IMR-90 (cell line): ENCODE measurements at regions not wholly inside any gene's neighbourhood (a gene's known extent, or its start where the extent isn't known, plus 50 kb on each side); places are given as distances from the start of the nearest gene placed in this dataset.

Experiments
- ATAC-seq: fragments of 200-7000 bp; cut with Tn5 transposase; 2 replicates; pipeline ENCODE4 v1.9.1; 2020; ENCODE audit warnings: low read depth, mild to moderate bottlenecking, moderate library complexity
- BruUV-seq: library from RNA; stranded (reverse); fragments of 400-500 nt; replicated peaks from 2 replicates; lab custom pipeline; 2021; lab: Mats Ljungman, UMichigan
- CTCF ChIA-PET: fragments of 300-600 bp; formaldehyde crosslinking; extraction: SDS; loops from one replicate; lab custom pipeline; 2021; ENCODE audit warnings: antibody characterized with exemption; lab: Yijun Ruan, JAX
- POLR2A ChIA-PET: fragments of 300-600 bp; sonication (Branson Sonifier 250); formaldehyde crosslinking; loops from one replicate; lab custom pipeline; 2022; ENCODE audit warnings: antibody characterized with exemption; ENCODE audit not compliant: unreplicated experiment; lab: Charles Lee
- DNase-seq: peaks from one replicate; pipeline ENCODE4 v3.0.0; 2013
- H2AFZ ChIP-seq: replicated peaks from 2 replicates; pipeline ENCODE3; 2013; ENCODE audit warnings: low read length, mild to moderate bottlenecking; ENCODE audit not compliant: poor library complexity
- H2AK5ac ChIP-seq: 2 replicates; pipeline ENCODE4 v1.6.1; 2013; ENCODE audit warnings: low read depth, low read length, inconsistent platforms
- H2AK9ac ChIP-seq: replicated peaks from 2 replicates; pipeline ENCODE3; 2013; ENCODE audit warnings: mild to moderate bottlenecking, low read depth, low read length, moderate library complexity; ENCODE audit not compliant: poor library complexity
- H2BK120ac ChIP-seq: 2 replicates; pipeline ENCODE4 v1.6.1; 2013; ENCODE audit warnings: low read depth, low read length, inconsistent platforms
- H2BK15ac ChIP-seq: 3 replicates; pipeline ENCODE4 v1.6.1; 2013; ENCODE audit warnings: low read depth, low read length, inconsistent platforms
- H2BK20ac ChIP-seq: 2 replicates; pipeline ENCODE4 v1.6.1; 2013; ENCODE audit warnings: low read depth, mild to moderate bottlenecking, inconsistent platforms, low read length, moderate library complexity
- H2BK5ac ChIP-seq: 2 replicates; pipeline ENCODE4 v1.6.1; 2013; ENCODE audit warnings: mild to moderate bottlenecking, low read depth, low read length, inconsistent platforms; ENCODE audit not compliant: poor library complexity, severe bottlenecking
- H3K14ac ChIP-seq: replicated peaks from 2 replicates; pipeline ENCODE4 v1.6.1; 2013; ENCODE audit warnings: low read depth, low read length, inconsistent platforms
- H3K18ac ChIP-seq: 2 replicates; pipeline ENCODE4 v1.6.1; 2013; ENCODE audit warnings: low read depth, low read length, control low read depth
- H3K23ac ChIP-seq: 2 replicates; pipeline ENCODE4 v1.6.1; 2013; ENCODE audit warnings: low read depth, low read length, inconsistent platforms
- H3K27ac ChIP-seq: 2 replicates; pipeline ENCODE4 v1.5.1; 2013; ENCODE audit warnings: mild to moderate bottlenecking, control low read depth, low read length; ENCODE audit not compliant: insufficient read depth
- H3K27me3 ChIP-seq: 2 replicates; pipeline ENCODE4 v1.6.1; 2013; ENCODE audit warnings: low read length; ENCODE audit not compliant: control insufficient read depth, insufficient read depth
- H3K36me3 ChIP-seq: 2 replicates; pipeline ENCODE4 v1.6.1; 2013; ENCODE audit warnings: low read length, mixed read lengths; ENCODE audit not compliant: control insufficient read depth, insufficient read depth
- H3K4ac ChIP-seq: 2 replicates; pipeline ENCODE4 v1.6.1; 2013; ENCODE audit warnings: low read depth, low read length, inconsistent platforms
- H3K4me1 ChIP-seq: 2 replicates; pipeline ENCODE4 v1.6.1; 2013; ENCODE audit warnings: low read length, mixed read lengths; ENCODE audit not compliant: control insufficient read depth, insufficient read depth
- H3K4me2 ChIP-seq: 2 replicates; pipeline ENCODE4 v1.6.1; 2013; ENCODE audit warnings: low read depth, mild to moderate bottlenecking, control low read depth, low read length, moderate library complexity
- H3K4me3 ChIP-seq: 2 replicates; pipeline ENCODE4 v1.5.1; 2013; ENCODE audit warnings: low read depth, mild to moderate bottlenecking, control low read depth, low read length, moderate library complexity; ENCODE audit not compliant: insufficient read depth
- H3K56ac ChIP-seq: 2 replicates; pipeline ENCODE4 v1.6.1; 2013; ENCODE audit warnings: low read length, inconsistent platforms; ENCODE audit not compliant: insufficient read depth; ENCODE audit errors: extremely low read depth
- H3K79me1 ChIP-seq, 2 experiments: 2 replicates each; pipeline ENCODE4 v1.6.1; 2013; ENCODE audit warnings: low read length in 2 of 2, inconsistent platforms in 1 of 2, low read depth in 1 of 2
- H3K9ac ChIP-seq: 2 replicates; pipeline ENCODE4 v1.6.1; 2013; ENCODE audit warnings: low read depth, low read length, control low read depth
- H3K9me1 ChIP-seq: 2 replicates; pipeline ENCODE4 v1.6.1; 2013; ENCODE audit warnings: low read length, inconsistent platforms; ENCODE audit not compliant: insufficient read depth
- H3K9me3 ChIP-seq: 2 replicates; pipeline ENCODE4 v1.6.1; 2013; ENCODE audit warnings: low read length; ENCODE audit not compliant: control insufficient read depth, insufficient read depth
- H4K20me1 ChIP-seq: 2 replicates; pipeline ENCODE4 v1.6.1; 2013; ENCODE audit warnings: low read length, inconsistent platforms; ENCODE audit not compliant: insufficient read depth
- H4K5ac ChIP-seq: 2 replicates; pipeline ENCODE4 v1.6.1; 2013; ENCODE audit warnings: mild to moderate bottlenecking, low read depth, low read length, control low read depth
- H4K8ac ChIP-seq, 2 experiments: 2 replicates each; pipeline ENCODE4 v1.6.1; 2013; ENCODE audit warnings: low read depth in 2 of 2, low read length in 2 of 2, control low read depth in 1 of 2, inconsistent platforms in 1 of 2
- H4K91ac ChIP-seq: 2 replicates; pipeline ENCODE4 v1.6.1; 2013; ENCODE audit warnings: low read depth, low read length, inconsistent platforms; ENCODE audit not compliant: insufficient read depth
- CHD1 ChIP-seq: IDR thresholded peaks from 2 replicates; pipeline ENCODE4 v1.6.1; 2012; ENCODE audit warnings: low read depth, low read length, improper control_type of control experiment
- CTCF ChIP-seq: conservative IDR thresholded peaks from 2 replicates; pipeline ENCODE4 v1.5.1; 2012; ENCODE audit warnings: mild to moderate bottlenecking, low read depth, low read length, improper control_type of control experiment
- ELK1 ChIP-seq: fragments of 150-350 bp; IDR thresholded peaks from 2 replicates; pipeline ENCODE4 v1.6.1; 2016; ENCODE audit warnings: low read depth, mild to moderate bottlenecking, low read length, moderate library complexity, borderline replicate concordance
- FOS ChIP-seq: fragments of 150-350 bp; IDR thresholded peaks from 2 replicates; pipeline ENCODE4 v1.6.1; 2016; ENCODE audit warnings: low read depth, low read length
- MAZ ChIP-seq: IDR thresholded peaks from 2 replicates; pipeline ENCODE4 v1.6.1; 2012; ENCODE audit warnings: low read depth, mild to moderate bottlenecking, low read length, improper control_type of control experiment, moderate library complexity, borderline replicate concordance
- MXI1 ChIP-seq: IDR thresholded peaks from 2 replicates; pipeline ENCODE4 v1.6.1; 2012; ENCODE audit warnings: low read depth, mild to moderate bottlenecking, low read length, moderate library complexity, borderline replicate concordance
- POLR2A ChIP-seq: IDR thresholded peaks from 2 replicates; pipeline ENCODE4 v1.6.1; 2012; ENCODE audit warnings: mild to moderate bottlenecking, low read depth, low read length
- RAD21 ChIP-seq: IDR thresholded peaks from 2 replicates; pipeline ENCODE4 v1.6.1; 2012; ENCODE audit warnings: low read length, improper control_type of control experiment
- RCOR1 ChIP-seq: IDR thresholded peaks from 2 replicates; pipeline ENCODE4 v1.6.1; 2012; ENCODE audit warnings: mild to moderate bottlenecking, low read length, improper control_type of control experiment; ENCODE audit not compliant: insufficient replicate concordance
- SMC3 ChIP-seq: fragments of 150-350 bp; IDR thresholded peaks from 2 replicates; pipeline ENCODE4 v1.6.1; 2016; ENCODE audit warnings: low read depth, mild to moderate bottlenecking, antibody characterized with exemption, low read length, moderate library complexity
- WGBS, 2 experiments: methylation state at CpG; one replicate each; pipeline versions ENCODE4 v1.1.5 to v1.1.7; 2013; ENCODE audit warnings: missing lambda C conversion rate in 2 of 2; ENCODE audit not compliant: insufficient read length in 1 of 2; ENCODE audit errors: extremely low coverage in 2 of 2; 5-methylcytosine and 5-hydroxymethylcytosine counted together
- dilution Hi-C: fragments of 300-500 bp; cut with HindIII; formaldehyde crosslinking; loops from one replicate; pipeline ENCODE4 v1.14.3; 2018; ENCODE audit warnings: low sequenced_read_pairs; ENCODE audit not compliant: unreplicated experiment
- in situ Hi-C: fragments of 300-500 bp; cut with MboI; formaldehyde crosslinking; loops from 3 replicates; pipeline ENCODE4 v1.14.3; 2019; ENCODE audit warnings: low sequenced_read_pairs, inconsistent platforms, mixed read lengths
- intact Hi-C: fragments of 100-400 bp; cut with micrococcal nuclease; formaldehyde crosslinking; loops from 2 replicates; pipeline ENCODE4 v1.10.0; 2022

- H3K4me3 ChIP-seq: no peak overlapping the region
- dilution Hi-C loops: no loop called here
- no peaks in the 10 kb centered on the region; the same call in 1 of the 2 replicates for H3K4me1 ChIP-seq
- H3K27me3 ChIP-seq: no peaks in the 10 kb centered on the region
- in situ Hi-C loops: no loop called here
- no peak overlapping the region for H4K91ac ChIP-seq
- H4K8ac ChIP-seq: no peak overlapping the region
- no peak overlapping the region for H2AK9ac ChIP-seq
- H3K4ac ChIP-seq: no peak overlapping the region
- intact Hi-C loops: loop anchor here (10.0 kb wide), 1 partner anchor 1937 kb away; no protein-coding TSS in a partner anchor
- H3K23ac ChIP-seq: no peak overlapping the region; the same call in 1 of the 2 replicates
- no CpG with 5 or more reads among the region's 4 CpGs for WGBS, 2 experiments
- POLR2A ChIA-PET: no interaction called here
- DNase-seq (no peak), ATAC-seq (0 out of 2 replicates have a peak, but pooled peaks have one; percentile 37)
- H2BK5ac ChIP-seq: no peak overlapping the region
- no peak overlapping the region for H2AFZ ChIP-seq
- H3K9ac ChIP-seq: no peak overlapping the region
- no TSS peak for BruUV-seq
- no peak overlapping the region for H3K4me2 ChIP-seq
- no peak overlapping the region for H2BK20ac ChIP-seq
- H2BK120ac ChIP-seq: no peak overlapping the region
- no peaks in the 10 kb centered on the region for H3K9me1 ChIP-seq
- H3K56ac ChIP-seq: no peak overlapping the region
- no peaks in the 10 kb centered on the region for H4K20me1 ChIP-seq
- no peak overlapping the region for H2BK15ac ChIP-seq
- H3K14ac ChIP-seq: no peak overlapping the region
- H2AK5ac ChIP-seq: no peak overlapping the region
- no peak overlapping the region for H3K18ac ChIP-seq
- no peaks in the 10 kb centered on the region for H3K9me3 ChIP-seq
- no peak overlapping the region for H4K5ac ChIP-seq
- H3K27ac ChIP-seq: no peak overlapping the region
- no peaks in the 10 kb centered on the region for H3K36me3 ChIP-seq
- TF ChIP-seq RCOR1: no peak
- TF ChIP-seq MXI1: no peak
- TF ChIP-seq SMC3: no peak
- TF ChIP-seq ELK1: no peak
- TF ChIP-seq CHD1: no peak
- TF ChIP-seq FOS: no peak
- TF ChIP-seq POLR2A: no peak
- no peak for TF ChIP-seq CTCF
- TF ChIP-seq MAZ: no peak
- no peak for TF ChIP-seq RAD21
- CTCF ChIA-PET: no interaction called here
- H3K79me1 ChIP-seq: no peaks in the 10 kb centered on the region
These were observed 579.6 kb upstream of the NR5A2 start for GRCh38 chr1:199447906-199448305.
